KMS-11 (cell line): ENCODE measurements at regions not wholly inside any gene's neighbourhood (a gene's known extent, or its start where the extent isn't known, plus 50 kb on each side); places are given as distances from the start of the nearest gene placed in this dataset.

Experiments
- H2AFZ ChIP-seq: fragments of 200-600 bp; sonication (generic); 2 replicates; pipeline ENCODE4 v1.6.1; 2016; ENCODE audit warnings: antibody characterized with exemption, mixed run types, low read depth
- H3K27ac ChIP-seq: fragments of 200-600 bp; sonication (generic); 2 replicates; pipeline ENCODE4 v1.6.1; 2016; ENCODE audit warnings: mild to moderate bottlenecking, mixed run types
- H3K27me3 ChIP-seq: fragments of 200-600 bp; sonication (generic); 2 replicates; pipeline ENCODE4 v1.6.1; 2017; ENCODE audit warnings: mild to moderate bottlenecking, low read depth, mixed run types, moderate library complexity; ENCODE audit not compliant: insufficient read depth
- H3K36me3 ChIP-seq: fragments of 200-600 bp; sonication (generic); 2 replicates; pipeline ENCODE4 v1.6.1; 2017; ENCODE audit warnings: mild to moderate bottlenecking, mixed run types; ENCODE audit not compliant: insufficient read depth
- H3K4me1 ChIP-seq: fragments of 200-600 bp; sonication (generic); 2 replicates; pipeline ENCODE4 v1.6.1; 2016; ENCODE audit warnings: mild to moderate bottlenecking, low read depth, mixed run types; ENCODE audit not compliant: poor library complexity, severe bottlenecking
- H3K4me2 ChIP-seq: fragments of 200-600 bp; sonication (generic); 2 replicates; pipeline ENCODE4 v1.7.0; 2016; ENCODE audit warnings: mild to moderate bottlenecking, mixed run types
- H3K4me3 ChIP-seq: fragments of 200-600 bp; sonication (generic); IDR thresholded peaks from 2 replicates; pipeline ENCODE4 v1.6.1; 2017; ENCODE audit warnings: low read depth, low read length, mixed read lengths; ENCODE audit not compliant: insufficient read depth
- H3K79me2 ChIP-seq: fragments of 200-600 bp; sonication (generic); 2 replicates; pipeline ENCODE4 v1.6.1; 2016; ENCODE audit warnings: low read depth, mixed run types; ENCODE audit not compliant: insufficient read depth
- H3K9ac ChIP-seq: fragments of 200-600 bp; sonication (generic); 2 replicates; pipeline ENCODE4 v1.6.1; 2016; ENCODE audit warnings: mild to moderate bottlenecking, mixed run types
- H4K20me1 ChIP-seq: fragments of 200-600 bp; sonication (generic); 2 replicates; pipeline ENCODE4 v1.6.1; 2016; ENCODE audit warnings: mild to moderate bottlenecking, mixed run types; ENCODE audit not compliant: insufficient read depth
- TF ChIP-seq, protein P1 (sequence below): fragments of 200-600 bp; sonication (generic); conservative IDR thresholded peaks from 2 replicates; pipeline ENCODE4 v1.6.1; 2017; ENCODE audit warnings: low read depth, mild to moderate bottlenecking, antibody characterized with exemption, low read length, moderate library complexity, mixed read lengths

DNA sequence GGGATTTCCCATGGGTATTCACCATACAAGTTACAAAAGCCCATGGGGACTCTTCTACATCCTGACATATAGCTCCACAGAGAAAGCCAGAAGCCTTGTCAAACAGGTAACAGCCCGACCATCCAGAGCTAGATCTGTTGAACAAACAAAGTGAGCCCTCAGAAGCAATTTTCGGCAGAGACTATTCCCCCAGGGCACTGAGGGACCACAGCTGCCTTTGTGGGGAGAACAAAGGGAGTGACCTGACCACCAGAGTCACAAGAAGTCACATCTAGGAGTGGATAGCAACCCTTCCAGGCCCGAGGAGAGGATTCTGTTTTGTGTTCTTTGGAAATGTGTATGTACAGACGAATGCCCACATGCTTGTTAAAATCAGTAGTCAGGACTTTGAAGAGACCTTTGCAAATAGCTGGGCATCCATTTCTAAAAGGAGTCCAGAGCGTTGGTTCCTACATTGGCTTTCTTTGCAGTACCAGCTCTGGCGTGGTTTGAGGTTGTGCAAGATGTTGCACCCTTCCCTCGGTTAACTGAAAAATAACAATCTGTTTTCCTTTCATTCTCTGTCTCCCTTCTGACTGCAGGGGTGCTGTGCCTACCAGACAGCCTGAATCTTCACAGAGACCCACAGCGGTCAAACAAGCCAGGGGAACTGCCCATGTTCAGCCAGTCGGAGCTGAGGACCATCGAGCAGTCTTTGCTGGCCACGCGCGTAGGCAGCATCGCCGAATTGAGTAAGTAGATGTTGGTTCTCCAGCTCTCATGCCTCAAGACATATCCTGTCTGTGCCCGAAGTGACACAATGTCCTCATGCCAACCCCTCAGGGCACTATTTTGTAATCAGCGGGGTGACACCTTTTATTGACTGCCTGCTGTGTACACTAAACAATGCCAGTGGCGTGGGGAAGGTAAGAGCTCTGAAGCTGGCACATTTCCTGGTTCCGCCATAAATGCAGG lies 165.4 kb upstream of the PWP1 start:
- Histone ChIP-seq H3K36me3 (no peaks in the 10 kb centered on the region), H3K4me3 (no peak overlapping the region), H3K27me3 (no peaks in the 10 kb centered on the region), H3K27ac (no peak overlapping the region), H3K9ac (no peak overlapping the region), H3K4me1 (no peaks in the 10 kb centered on the region), H2AFZ (no peak overlapping the region), H3K4me2 (no peak overlapping the region), H3K79me2 (no peaks in the 10 kb centered on the region), H4K20me1 (no peaks in the 10 kb centered on the region)
- TF ChIP-seq, protein P1, sequence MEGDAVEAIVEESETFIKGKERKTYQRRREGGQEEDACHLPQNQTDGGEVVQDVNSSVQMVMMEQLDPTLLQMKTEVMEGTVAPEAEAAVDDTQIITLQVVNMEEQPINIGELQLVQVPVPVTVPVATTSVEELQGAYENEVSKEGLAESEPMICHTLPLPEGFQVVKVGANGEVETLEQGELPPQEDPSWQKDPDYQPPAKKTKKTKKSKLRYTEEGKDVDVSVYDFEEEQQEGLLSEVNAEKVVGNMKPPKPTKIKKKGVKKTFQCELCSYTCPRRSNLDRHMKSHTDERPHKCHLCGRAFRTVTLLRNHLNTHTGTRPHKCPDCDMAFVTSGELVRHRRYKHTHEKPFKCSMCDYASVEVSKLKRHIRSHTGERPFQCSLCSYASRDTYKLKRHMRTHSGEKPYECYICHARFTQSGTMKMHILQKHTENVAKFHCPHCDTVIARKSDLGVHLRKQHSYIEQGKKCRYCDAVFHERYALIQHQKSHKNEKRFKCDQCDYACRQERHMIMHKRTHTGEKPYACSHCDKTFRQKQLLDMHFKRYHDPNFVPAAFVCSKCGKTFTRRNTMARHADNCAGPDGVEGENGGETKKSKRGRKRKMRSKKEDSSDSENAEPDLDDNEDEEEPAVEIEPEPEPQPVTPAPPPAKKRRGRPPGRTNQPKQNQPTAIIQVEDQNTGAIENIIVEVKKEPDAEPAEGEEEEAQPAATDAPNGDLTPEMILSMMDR = no peak

DNA sequence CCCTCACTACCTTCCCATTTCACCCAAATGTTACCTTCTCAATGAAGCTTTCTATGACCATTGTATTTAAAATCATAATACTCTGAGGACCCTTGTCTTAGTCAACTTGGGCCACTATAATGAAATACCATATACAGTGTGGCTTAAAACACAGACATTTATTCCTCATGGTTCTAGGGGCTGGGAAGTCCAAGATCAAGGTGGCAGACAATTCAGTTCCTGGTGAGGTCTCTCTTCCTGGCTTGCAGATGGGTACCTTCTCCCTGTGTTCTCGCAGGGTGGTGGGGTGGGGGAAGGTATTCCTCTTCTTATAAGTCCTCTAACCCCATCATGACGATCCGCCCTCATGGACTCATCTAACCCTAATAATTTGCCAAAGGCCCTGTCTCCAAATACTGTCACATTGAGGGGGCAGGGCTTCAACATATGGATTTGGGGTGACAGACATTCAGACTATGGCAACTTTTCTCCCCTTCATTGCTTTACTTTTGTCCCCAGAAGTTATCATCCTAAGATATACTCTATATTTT lies 163.7 kb upstream of the PWP1 start:
- H3K4me1 ChIP-seq = no peaks in the 10 kb centered on the region
- H3K36me3 ChIP-seq = no peaks in the 10 kb centered on the region
- H3K27ac ChIP-seq = no peak overlapping the region
- no peak overlapping the region for H2AFZ ChIP-seq
- no peak overlapping the region for H3K4me2 ChIP-seq
- no peak overlapping the region for H3K9ac ChIP-seq
- H3K79me2 ChIP-seq = no peaks in the 10 kb centered on the region
- TF ChIP-seq, protein P1 = no peak
- H3K27me3 ChIP-seq = no peaks in the 10 kb centered on the region
- H3K4me3 ChIP-seq = no peak overlapping the region
- H4K20me1 ChIP-seq = no peaks in the 10 kb centered on the region

DNA sequence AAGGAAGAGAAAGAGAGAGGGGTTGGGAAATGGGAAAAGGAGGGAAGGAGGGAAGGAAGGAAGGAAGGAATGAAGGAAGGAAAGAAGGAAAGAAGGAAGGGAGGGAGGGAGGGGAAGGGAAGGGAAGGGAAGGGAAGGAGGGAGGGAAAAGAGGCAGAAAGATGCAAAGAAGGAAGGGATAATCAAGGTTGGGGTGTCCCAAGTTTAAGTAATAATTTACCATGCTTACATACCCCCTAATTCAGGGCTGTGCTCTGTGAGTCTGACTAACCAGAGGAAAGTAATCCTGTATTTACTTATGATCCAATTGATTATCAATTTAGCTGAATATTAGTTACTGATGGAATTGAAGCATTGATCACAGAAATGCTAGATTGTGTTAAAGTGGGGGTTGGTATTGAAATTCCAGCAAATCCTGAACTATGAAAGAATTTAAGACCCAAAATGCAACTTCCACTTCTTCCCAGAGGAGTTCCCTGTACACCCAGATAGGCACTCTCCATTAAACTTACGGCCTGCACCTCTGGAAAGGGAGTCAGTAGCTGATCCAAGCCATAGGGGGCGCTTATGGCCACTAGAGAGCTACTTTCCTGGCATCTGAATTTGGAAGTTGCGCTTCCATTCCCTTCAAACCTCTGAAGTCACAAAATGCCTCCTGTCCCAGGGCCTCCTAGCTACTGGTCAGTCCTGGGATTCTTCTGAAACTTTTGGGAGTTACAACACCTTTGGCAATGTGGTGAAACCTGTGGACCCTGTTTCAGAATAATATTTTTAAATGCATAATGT lies 162.7 kb upstream of the PWP1 start:
- Histone ChIP-seq H3K4me3 (no peak overlapping the region), H4K20me1 (no peaks in the 10 kb centered on the region), H3K27me3 (no peaks in the 10 kb centered on the region), H3K79me2 (no peaks in the 10 kb centered on the region), H3K4me2 (no peak overlapping the region), H3K9ac (no peak overlapping the region), H3K4me1 (no peaks in the 10 kb centered on the region), H3K36me3 (no peaks in the 10 kb centered on the region), H2AFZ (no peak overlapping the region), H3K27ac (no peak overlapping the region)
- TF ChIP-seq, protein P1 = no peak

DNA sequence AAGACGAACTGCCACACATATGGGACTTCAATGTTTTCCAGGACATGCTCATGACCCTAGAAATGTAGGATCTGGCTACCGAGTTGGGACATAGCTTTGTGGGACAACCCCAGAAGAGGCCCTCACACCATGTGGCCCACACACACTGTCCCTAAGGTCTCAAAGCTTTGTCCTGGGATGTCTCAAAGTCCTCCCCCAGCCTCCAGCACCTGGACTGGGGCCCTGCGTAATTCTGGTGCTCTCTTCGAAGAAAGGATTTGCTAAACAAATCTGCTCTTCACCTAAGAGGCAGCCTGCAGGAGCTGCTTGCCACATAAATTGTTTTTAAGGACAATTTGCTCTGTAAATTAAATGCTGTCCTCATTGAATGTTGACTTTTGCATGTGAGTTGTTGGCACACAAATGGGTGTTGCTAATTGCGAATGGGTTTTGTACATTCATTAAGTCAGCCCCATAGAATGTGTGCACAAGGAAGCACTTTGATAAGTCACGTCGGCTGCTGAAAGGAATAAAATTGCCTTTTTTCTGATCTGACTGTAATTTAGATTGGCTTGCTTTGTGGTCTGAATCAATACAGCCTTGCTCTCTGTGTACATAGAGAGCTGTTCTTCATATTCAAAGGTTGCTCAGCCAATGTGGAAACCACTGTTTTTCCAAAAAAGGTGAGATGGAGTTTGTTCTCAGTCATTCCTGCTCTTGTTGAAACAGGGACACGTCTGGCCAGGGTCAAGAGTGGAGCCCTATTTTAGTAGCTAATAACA lies 161.6 kb upstream of the PWP1 start:
- Histone ChIP-seq H3K27me3 (no peaks in the 10 kb centered on the region), H4K20me1 (no peaks in the 10 kb centered on the region), H3K4me1 (no peaks in the 10 kb centered on the region), H3K4me3 (no peak overlapping the region), H3K79me2 (no peaks in the 10 kb centered on the region), H3K4me2 (no peak overlapping the region), H3K27ac (no peak overlapping the region), H3K9ac (no peak overlapping the region), H2AFZ (no peak overlapping the region), H3K36me3 (no peaks in the 10 kb centered on the region)
- TF ChIP-seq, protein P1 = no peak
